ENCODE measurements at regions not wholly inside any gene's neighbourhood (a gene's known extent, or its start where the extent isn't known, plus 50 kb on each side); places are given as distances from the start of the nearest gene placed in this dataset.
"Not testable (repeated sequence)": the region's sequence is repeated elsewhere in the genome, so short reads cannot be mapped to it uniquely, and the experiment has no call there.

GRCh38 chr10:28763471-28764170, 86.3 kb downstream of the BAMBI start:
- no peaks in the 10 kb centered on the region for H3K27me3 ChIP-seq (replicated peaks; ENCODE audit: insufficient read depth)

GRCh38 chr10:28765641-28766040, 88.3 kb downstream of the BAMBI start:
- Histone ChIP-seq H3K27me3 (replicated peaks; ENCODE audit: insufficient read depth) (no peaks in the 10 kb centered on the region), H3K4me1 (ENCODE audit: control insufficient read depth in 1 of 2, low read depth in 2 of 2) (no peaks in the 10 kb centered on the region), H3K36me3 (no peaks in the 10 kb centered on the region), H3K27ac (no peak overlapping the region), H3K9me3 (no peaks in the 10 kb centered on the region), H3K4me3 (no peak overlapping the region)
- DNase-seq (ENCODE audit: low spot score) (no peak), ATAC-seq (ENCODE audit: insufficient number of reproducible peaks, low FRiP score, low read depth) (no peak)
- no peak for TF ChIP-seq CTCF (IDR thresholded peaks at IDR 0.05)

More at GRCh38 chr10:28763471-28764170, 86.3 kb downstream of the BAMBI start:
- Histone ChIP-seq H3K36me3 (no peaks in the 10 kb centered on the region), H3K27ac (no peak overlapping the region), H3K4me1 (ENCODE audit: control insufficient read depth in 1 of 2, low read depth in 2 of 2) (no peaks in the 10 kb centered on the region), H3K9me3 (no peaks in the 10 kb centered on the region), H3K4me3 (no peak overlapping the region)
- ATAC-seq (ENCODE audit: insufficient number of reproducible peaks, low FRiP score, low read depth) (no peak), DNase-seq (ENCODE audit: low spot score) (no peak)
- TF ChIP-seq CTCF (IDR thresholded peaks at IDR 0.05) = no peak

- H3K27ac ChIP-seq = no peak overlapping the region
- no peak overlapping the region for H3K4me3 ChIP-seq
- H3K36me3 ChIP-seq = no peaks in the 10 kb centered on the region
- TF ChIP-seq CTCF (IDR thresholded peaks at IDR 0.05) = no peak
- H3K9me3 ChIP-seq = no peaks in the 10 kb centered on the region
- no peak for DNase-seq (ENCODE audit: low spot score)
- no peak for ATAC-seq (ENCODE audit: insufficient number of reproducible peaks, low FRiP score, low read depth)
- no peaks in the 10 kb centered on the region for H3K4me1 ChIP-seq (ENCODE audit: control insufficient read depth in 1 of 2, low read depth in 2 of 2)
- H3K27me3 ChIP-seq (replicated peaks; ENCODE audit: insufficient read depth) = no peaks in the 10 kb centered on the region
Observed at GRCh38 chr10:28768227-28768626, 90.9 kb downstream of the BAMBI start.

GRCh38 chr10:28769091-28769604, 91.8 kb downstream of the BAMBI start:
- Histone ChIP-seq H3K4me1 (ENCODE audit: control insufficient read depth in 1 of 2, low read depth in 2 of 2) (no peaks in the 10 kb centered on the region), H3K27ac (no peak overlapping the region), H3K36me3 (no peaks in the 10 kb centered on the region), H3K9me3 (no peaks in the 10 kb centered on the region), H3K4me3 (no peak overlapping the region), H3K27me3 (replicated peaks; ENCODE audit: insufficient read depth) (no peaks in the 10 kb centered on the region)
- no peak for ATAC-seq (ENCODE audit: insufficient number of reproducible peaks, low FRiP score, low read depth)
- no peak for DNase-seq (ENCODE audit: low spot score)
- no peak for TF ChIP-seq CTCF (IDR thresholded peaks at IDR 0.05)

- not testable (repeated sequence) for H3K27ac ChIP-seq; H3K4me3 ChIP-seq; H3K4me1 ChIP-seq (ENCODE audit: control insufficient read depth in 1 of 2, low read depth in 2 of 2); H3K36me3 ChIP-seq; ATAC-seq (ENCODE audit: insufficient number of reproducible peaks, low FRiP score, low read depth); H3K27me3 ChIP-seq (replicated peaks; ENCODE audit: insufficient read depth); H3K9me3 ChIP-seq; DNase-seq (ENCODE audit: low spot score)
Observed at GRCh38 chr10:28771580-28772090, 94.3 kb downstream of the BAMBI start.

Measured in thoracic aorta (tissue), 2 donors.